Astrocyte of the spinal cord (primary cell): ENCODE measurements at regions not wholly inside any gene's neighbourhood (a gene's known extent, or its start where the extent isn't known, plus 50 kb on each side); places are given as distances from the start of the nearest gene placed in this dataset.

ENCODE experiments used
- DNase-seq: peaks from one replicate; pipeline ENCODE4 v3.0.0; 2011; ENCODE audit warnings: low read depth, low spot score
- H3K4me3 ChIP-seq: 2 replicates; pipeline ENCODE4 v1.5.1; 2011; ENCODE audit warnings: low read depth, mild to moderate bottlenecking, low read length, moderate library complexity
- in situ Hi-C: cut with HindIII; loops from 2 replicates; pipeline ENCODE4 v1.10.0; 2017; ENCODE audit warnings: low sequenced_read_pairs
- TF ChIP-seq, protein P1 (sequence below): IDR thresholded peaks from 2 replicates; pipeline ENCODE4 v1.5.1; 2012; ENCODE audit warnings: low read depth, mild to moderate bottlenecking, low read length, inconsistent platforms

DNA sequence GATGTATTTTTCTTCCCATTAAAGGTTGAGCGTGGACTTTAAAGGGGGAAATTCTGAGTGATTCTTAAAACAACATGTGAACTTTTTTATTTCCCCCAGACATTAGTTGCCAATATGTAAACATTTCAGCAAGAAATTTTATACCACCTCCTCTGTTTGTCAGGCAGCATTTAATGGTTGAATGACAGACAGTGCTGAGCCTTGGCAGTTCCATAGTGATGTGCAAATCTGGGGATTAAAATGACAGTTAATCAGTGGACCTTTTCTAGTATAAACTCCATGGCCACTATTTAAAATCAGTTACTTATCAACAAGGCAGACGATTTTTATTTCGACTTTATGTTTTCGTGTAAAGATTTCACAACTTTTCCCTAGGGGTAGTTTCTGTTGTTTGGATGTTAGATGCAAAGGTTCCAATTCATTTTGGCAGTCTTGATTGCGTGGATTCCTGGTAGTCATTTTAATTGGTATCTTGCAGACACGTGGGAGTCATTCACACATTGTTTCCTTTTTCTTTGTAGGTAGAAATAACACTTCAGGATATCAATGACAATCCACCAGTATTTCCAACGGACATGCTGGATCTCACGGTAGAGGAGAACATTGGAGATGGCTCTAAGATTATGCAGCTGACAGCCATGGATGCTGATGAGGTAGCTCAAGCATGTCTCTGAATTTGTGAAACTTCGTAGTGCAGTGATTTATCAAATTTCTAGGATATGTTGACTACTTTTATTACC is 83.7 kb downstream of the FAT4 start:
- TF ChIP-seq, protein P1, sequence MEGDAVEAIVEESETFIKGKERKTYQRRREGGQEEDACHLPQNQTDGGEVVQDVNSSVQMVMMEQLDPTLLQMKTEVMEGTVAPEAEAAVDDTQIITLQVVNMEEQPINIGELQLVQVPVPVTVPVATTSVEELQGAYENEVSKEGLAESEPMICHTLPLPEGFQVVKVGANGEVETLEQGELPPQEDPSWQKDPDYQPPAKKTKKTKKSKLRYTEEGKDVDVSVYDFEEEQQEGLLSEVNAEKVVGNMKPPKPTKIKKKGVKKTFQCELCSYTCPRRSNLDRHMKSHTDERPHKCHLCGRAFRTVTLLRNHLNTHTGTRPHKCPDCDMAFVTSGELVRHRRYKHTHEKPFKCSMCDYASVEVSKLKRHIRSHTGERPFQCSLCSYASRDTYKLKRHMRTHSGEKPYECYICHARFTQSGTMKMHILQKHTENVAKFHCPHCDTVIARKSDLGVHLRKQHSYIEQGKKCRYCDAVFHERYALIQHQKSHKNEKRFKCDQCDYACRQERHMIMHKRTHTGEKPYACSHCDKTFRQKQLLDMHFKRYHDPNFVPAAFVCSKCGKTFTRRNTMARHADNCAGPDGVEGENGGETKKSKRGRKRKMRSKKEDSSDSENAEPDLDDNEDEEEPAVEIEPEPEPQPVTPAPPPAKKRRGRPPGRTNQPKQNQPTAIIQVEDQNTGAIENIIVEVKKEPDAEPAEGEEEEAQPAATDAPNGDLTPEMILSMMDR = no peak
- in situ Hi-C loops = no loop called here
- H3K4me3 ChIP-seq = no peak overlapping the region
- DNase-seq = no peak

- H3K4me3 ChIP-seq = no peak overlapping the region
- no peak for DNase-seq
- TF ChIP-seq, protein P1 = no peak
- in situ Hi-C loops = no loop called here
These were observed 86.0 kb downstream of the FAT4 start for GRCh38 chr4:125400756-125401155.

GRCh38 chr4:125401784-125402183 is 87.0 kb downstream of the FAT4 start:
- no peak for DNase-seq
- TF ChIP-seq, protein P1 = no peak
- in situ Hi-C loops = no loop called here
- no peak overlapping the region for H3K4me3 ChIP-seq

DNA sequence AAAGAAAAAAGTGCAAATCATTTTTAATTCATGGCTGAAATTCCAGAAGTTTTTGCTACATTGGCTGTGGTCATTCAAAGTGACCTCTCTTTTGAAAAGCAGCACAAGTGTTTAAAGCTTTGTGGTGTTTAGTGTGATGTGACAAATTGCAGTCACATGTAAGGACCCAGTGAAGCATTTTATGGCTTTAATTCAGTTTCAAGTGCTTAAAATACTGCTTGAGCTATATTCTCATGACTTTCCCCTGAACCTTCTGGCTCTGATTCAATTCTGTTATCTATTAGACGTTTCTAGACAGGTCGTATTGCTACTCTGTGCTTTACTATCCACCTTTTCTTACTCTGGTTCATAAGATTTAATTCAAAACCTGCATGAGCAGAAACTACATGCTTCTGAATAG is 105.8 kb downstream of the FAT4 start:
- no peak overlapping the region for H3K4me3 ChIP-seq
- TF ChIP-seq, protein P1 = no peak
- in situ Hi-C loops = no loop called here
- no peak for DNase-seq

- TF ChIP-seq, protein P1 = no peak
- DNase-seq = no peak
- no peak overlapping the region for H3K4me3 ChIP-seq
- in situ Hi-C loops = no loop called here
These were observed 106.8 kb downstream of the FAT4 start for GRCh38 chr4:125421547-125421946.

- no peak for DNase-seq
- no peak overlapping the region for H3K4me3 ChIP-seq
- TF ChIP-seq, protein P1 = no peak
- in situ Hi-C loops = no loop called here
These were observed 108.4 kb downstream of the FAT4 start for GRCh38 chr4:125423124-125423523.

DNA sequence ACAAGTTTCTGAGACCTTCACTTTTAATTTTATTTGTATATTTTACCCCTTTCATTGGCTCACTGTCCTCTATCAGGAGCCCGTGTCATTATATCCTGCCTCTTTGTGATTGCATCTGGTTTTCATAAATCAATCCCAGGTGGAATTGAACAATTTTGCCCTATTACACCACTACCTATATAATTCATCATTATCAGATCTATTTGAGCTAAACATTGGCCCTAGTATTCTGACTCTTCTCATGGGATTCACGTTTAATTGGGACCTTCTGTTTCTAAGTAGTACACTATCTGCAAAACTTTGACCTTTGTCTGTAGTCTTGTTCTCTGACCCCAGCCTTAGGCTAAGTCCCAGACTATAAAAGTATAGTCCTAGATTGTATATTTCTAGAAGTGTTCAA is 114.1 kb downstream of the FAT4 start:
- no peak for DNase-seq
- H3K4me3 ChIP-seq = no peak overlapping the region
- TF ChIP-seq, protein P1 = no peak
- in situ Hi-C loops = no loop called here
